ENCODE measurements at regions not wholly inside any gene's neighbourhood (a gene's known extent, or its start where the extent isn't known, plus 50 kb on each side); places are given as distances from the start of the nearest gene placed in this dataset.

DNA sequence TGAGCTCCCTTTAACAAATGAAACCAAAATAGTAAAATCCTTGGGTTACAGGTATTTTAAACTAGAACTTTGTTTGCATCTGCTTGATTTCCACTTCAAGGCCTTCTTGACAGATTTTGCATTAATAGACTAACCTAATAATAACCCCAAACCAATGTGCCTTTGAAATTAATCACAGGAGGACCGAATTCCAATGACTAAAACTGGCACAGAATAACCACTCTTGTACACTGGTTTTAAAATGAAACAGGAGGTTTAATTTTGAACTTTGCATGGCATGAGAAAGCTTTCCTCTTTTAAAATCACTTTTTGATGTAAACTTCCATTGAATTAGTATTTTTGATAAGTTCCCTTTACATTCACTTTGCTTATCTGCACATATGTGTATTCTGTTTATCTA is 269.6 kb downstream of the SLITRK5 start:
- Histone ChIP-seq H3K27ac (no peak overlapping the region), H3K4me2 (no peak overlapping the region), H3K9me3 (ENCODE audit: low read depth) (no peaks in the 10 kb centered on the region), H2AFZ (replicated peaks) (no peak overlapping the region), H3K4me1 (no peaks in the 10 kb centered on the region), H3K4me3 (no peak overlapping the region), H4K20me1 (ENCODE audit: low read depth) (no peaks in the 10 kb centered on the region), H3K27me3 (no peaks in the 10 kb centered on the region), H3K36me3 (no peaks in the 10 kb centered on the region), H3F3A (ENCODE audit: low read depth) (no peaks in the 10 kb centered on the region), H3K9ac (no peak overlapping the region), H3K79me2 (ENCODE audit: low read depth) (no peaks in the 10 kb centered on the region)
- TF ChIP-seq EZH2phosphoT487 (IDR thresholded peaks at IDR 0.05) = no peak
- no peak for TF ChIP-seq EZH2 (IDR thresholded peaks at IDR 0.05)
- TF ChIP-seq, protein P1, sequence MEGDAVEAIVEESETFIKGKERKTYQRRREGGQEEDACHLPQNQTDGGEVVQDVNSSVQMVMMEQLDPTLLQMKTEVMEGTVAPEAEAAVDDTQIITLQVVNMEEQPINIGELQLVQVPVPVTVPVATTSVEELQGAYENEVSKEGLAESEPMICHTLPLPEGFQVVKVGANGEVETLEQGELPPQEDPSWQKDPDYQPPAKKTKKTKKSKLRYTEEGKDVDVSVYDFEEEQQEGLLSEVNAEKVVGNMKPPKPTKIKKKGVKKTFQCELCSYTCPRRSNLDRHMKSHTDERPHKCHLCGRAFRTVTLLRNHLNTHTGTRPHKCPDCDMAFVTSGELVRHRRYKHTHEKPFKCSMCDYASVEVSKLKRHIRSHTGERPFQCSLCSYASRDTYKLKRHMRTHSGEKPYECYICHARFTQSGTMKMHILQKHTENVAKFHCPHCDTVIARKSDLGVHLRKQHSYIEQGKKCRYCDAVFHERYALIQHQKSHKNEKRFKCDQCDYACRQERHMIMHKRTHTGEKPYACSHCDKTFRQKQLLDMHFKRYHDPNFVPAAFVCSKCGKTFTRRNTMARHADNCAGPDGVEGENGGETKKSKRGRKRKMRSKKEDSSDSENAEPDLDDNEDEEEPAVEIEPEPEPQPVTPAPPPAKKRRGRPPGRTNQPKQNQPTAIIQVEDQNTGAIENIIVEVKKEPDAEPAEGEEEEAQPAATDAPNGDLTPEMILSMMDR (IDR thresholded peaks at IDR 0.05) = no peak
- Mint-ChIP-seq H3K4me1 (no peaks in the 10 kb centered on the region), H3K36me3 (no peaks in the 10 kb centered on the region), H3K4me3 (no peak overlapping the region), H3K9me3 (no peaks in the 10 kb centered on the region), H3K27ac (no peak overlapping the region), H3K27me3 (ENCODE audit: insufficient read depth, low read depth) (no peaks in the 10 kb centered on the region)
- DNase-seq (ENCODE audit: low spot score) = no peak

DNA sequence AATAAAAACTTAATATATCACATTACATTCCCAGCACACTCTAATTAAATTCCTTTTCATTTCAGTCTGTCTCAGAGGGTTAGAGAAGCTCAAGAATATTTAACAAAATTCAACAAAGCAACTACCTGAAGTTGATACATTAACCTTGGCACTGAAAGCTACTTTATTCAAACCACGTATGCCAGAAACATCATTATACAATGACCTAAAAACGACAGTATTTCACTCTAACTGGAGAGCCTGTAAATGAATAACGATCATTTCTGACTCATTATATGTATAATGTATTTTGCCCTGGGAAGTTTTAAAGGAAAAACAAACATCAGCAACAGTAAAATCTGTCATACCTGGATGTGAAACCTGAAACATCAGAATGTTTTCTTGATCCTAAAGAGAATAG is 270.1 kb downstream of the SLITRK5 start:
- no peaks in the 10 kb centered on the region for H3K36me3 Mint-ChIP-seq
- H3K4me3 ChIP-seq = no peak overlapping the region
- H3K27ac Mint-ChIP-seq = no peak overlapping the region
- H3K9ac ChIP-seq = no peak overlapping the region
- no peaks in the 10 kb centered on the region for H3K27me3 Mint-ChIP-seq (ENCODE audit: insufficient read depth, low read depth)
- no peaks in the 10 kb centered on the region for H3K9me3 ChIP-seq (ENCODE audit: low read depth)
- H3K4me1 Mint-ChIP-seq = no peaks in the 10 kb centered on the region
- no peaks in the 10 kb centered on the region for H3K4me1 ChIP-seq
- DNase-seq (ENCODE audit: low spot score) = no peak
- H3K9me3 Mint-ChIP-seq = no peaks in the 10 kb centered on the region
- H3K36me3 ChIP-seq = no peaks in the 10 kb centered on the region
- H3K4me3 Mint-ChIP-seq = no peak overlapping the region
- no peaks in the 10 kb centered on the region for H4K20me1 ChIP-seq (ENCODE audit: low read depth)
- no peaks in the 10 kb centered on the region for H3K27me3 ChIP-seq
- H3F3A ChIP-seq (ENCODE audit: low read depth) = no peaks in the 10 kb centered on the region
- H3K79me2 ChIP-seq (ENCODE audit: low read depth) = no peaks in the 10 kb centered on the region
- TF ChIP-seq EZH2 (IDR thresholded peaks at IDR 0.05) (no peak), EZH2phosphoT487 (IDR thresholded peaks at IDR 0.05) (no peak)
- TF ChIP-seq, protein P1 (IDR thresholded peaks at IDR 0.05) = no peak
- no peak overlapping the region for H2AFZ ChIP-seq (replicated peaks)
- H3K4me2 ChIP-seq = no peak overlapping the region
- H3K27ac ChIP-seq = no peak overlapping the region

DNA sequence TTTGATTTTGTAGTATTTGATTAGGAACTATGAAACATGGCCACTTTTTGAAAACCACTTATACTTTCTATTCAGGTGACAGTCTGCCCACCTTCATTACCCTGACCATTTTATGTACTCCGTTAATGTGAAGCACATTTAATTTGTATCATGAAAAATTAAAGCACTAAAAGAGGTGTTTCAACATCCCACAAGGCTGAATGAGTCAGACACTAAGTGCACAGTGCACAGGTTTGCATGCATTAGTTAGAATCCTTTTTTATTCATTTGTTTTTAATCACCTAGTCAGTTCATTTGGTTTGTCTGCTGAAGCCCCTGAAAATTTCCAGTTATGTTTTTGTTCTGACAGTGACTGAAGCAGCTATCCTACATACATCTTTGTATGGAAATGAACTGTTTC is 271.0 kb downstream of the SLITRK5 start:
- no peak overlapping the region for H3K4me3 Mint-ChIP-seq
- Histone ChIP-seq H3K79me2 (ENCODE audit: low read depth) (no peaks in the 10 kb centered on the region), H3K4me3 (no peak overlapping the region), H2AFZ (replicated peaks) (no peak overlapping the region), H3K4me2 (no peak overlapping the region), H4K20me1 (ENCODE audit: low read depth) (no peaks in the 10 kb centered on the region), H3F3A (ENCODE audit: low read depth) (no peaks in the 10 kb centered on the region), H3K9me3 (ENCODE audit: low read depth) (no peaks in the 10 kb centered on the region), H3K4me1 (no peaks in the 10 kb centered on the region), H3K36me3 (no peaks in the 10 kb centered on the region), H3K27ac (no peak overlapping the region), H3K27me3 (no peaks in the 10 kb centered on the region), H3K9ac (no peak overlapping the region)
- H3K27ac Mint-ChIP-seq = no peak overlapping the region
- no peaks in the 10 kb centered on the region for H3K9me3 Mint-ChIP-seq
- TF ChIP-seq, protein P1 (IDR thresholded peaks at IDR 0.05) = no peak
- TF ChIP-seq EZH2phosphoT487 (IDR thresholded peaks at IDR 0.05) (no peak), EZH2 (IDR thresholded peaks at IDR 0.05) (no peak)
- no peak for DNase-seq (ENCODE audit: low spot score)
- H3K27me3 Mint-ChIP-seq (ENCODE audit: insufficient read depth, low read depth) = no peaks in the 10 kb centered on the region
- H3K36me3 Mint-ChIP-seq = no peaks in the 10 kb centered on the region
- no peaks in the 10 kb centered on the region for H3K4me1 Mint-ChIP-seq

DNA sequence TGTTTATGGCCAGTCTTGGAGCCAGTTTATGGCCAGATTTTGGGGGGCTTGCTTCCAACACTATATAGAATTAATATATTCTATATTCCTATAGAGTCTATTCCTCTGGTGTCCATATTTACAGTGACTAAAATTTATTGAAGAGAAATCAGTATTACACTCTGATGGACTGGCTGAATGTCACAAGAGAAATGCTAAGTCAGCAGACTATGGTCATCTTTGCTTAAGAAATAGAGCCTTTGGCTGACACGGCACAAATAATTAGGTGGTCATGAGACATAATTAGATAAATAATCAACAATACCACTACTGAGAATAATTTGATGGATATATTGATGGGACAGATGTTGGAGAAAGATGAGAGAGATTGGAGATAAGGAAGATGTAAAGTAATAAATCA is 272.9 kb downstream of the SLITRK5 start:
- no peak overlapping the region for H3K9ac ChIP-seq
- Mint-ChIP-seq H3K4me3 (no peak overlapping the region), H3K9me3 (no peaks in the 10 kb centered on the region), H3K36me3 (no peaks in the 10 kb centered on the region), H3K4me1 (no peaks in the 10 kb centered on the region), H3K27me3 (ENCODE audit: insufficient read depth, low read depth) (no peaks in the 10 kb centered on the region), H3K27ac (no peak overlapping the region)
- no peak for DNase-seq (ENCODE audit: low spot score)
- H3K27me3 ChIP-seq = no peaks in the 10 kb centered on the region
- no peak for TF ChIP-seq EZH2phosphoT487 (IDR thresholded peaks at IDR 0.05)
- TF ChIP-seq, protein P1 (IDR thresholded peaks at IDR 0.05) = no peak
- TF ChIP-seq EZH2 (IDR thresholded peaks at IDR 0.05) = no peak
- H3K4me1 ChIP-seq = no peaks in the 10 kb centered on the region
- H3K79me2 ChIP-seq (ENCODE audit: low read depth) = no peaks in the 10 kb centered on the region
- H3K4me3 ChIP-seq = no peak overlapping the region
- no peaks in the 10 kb centered on the region for H4K20me1 ChIP-seq (ENCODE audit: low read depth)
- no peaks in the 10 kb centered on the region for H3K36me3 ChIP-seq
- no peak overlapping the region for H2AFZ ChIP-seq (replicated peaks)
- no peak overlapping the region for H3K27ac ChIP-seq
- H3F3A ChIP-seq (ENCODE audit: low read depth) = no peaks in the 10 kb centered on the region
- no peak overlapping the region for H3K4me2 ChIP-seq
- no peaks in the 10 kb centered on the region for H3K9me3 ChIP-seq (ENCODE audit: low read depth)

Measured in neural progenitor cell (in vitro differentiated cells).